ENCODE measurements at regions not wholly inside any gene's neighbourhood (a gene's known extent, or its start where the extent isn't known, plus 50 kb on each side); places are given as distances from the start of the nearest gene placed in this dataset.

GRCh38 chr7:53740971-53741370, 705.5 kb downstream of the POM121L12 start:
- BruUV-seq (replicated peaks): no TSS peak
- H3K9me1 ChIP-seq (ENCODE audit: insufficient read depth, low read length): no peaks in the 10 kb centered on the region
- no peak overlapping the region for H3K9ac ChIP-seq (ENCODE audit: low read depth, low read length)
- no peak overlapping the region for H2BK120ac ChIP-seq (ENCODE audit: low read depth, low read length)
- peaks cover 12% of the 10 kb centered on the region for H3K9me3 ChIP-seq (ENCODE audit: control insufficient read depth, insufficient read depth, low read length)
- H3K14ac ChIP-seq (replicated peaks; ENCODE audit: low read depth, low read length): no peak overlapping the region
- no peaks in the 10 kb centered on the region for H3K36me3 ChIP-seq (ENCODE audit: control insufficient read depth, insufficient read depth, low read length)
- no peaks in the 10 kb centered on the region for H4K20me1 ChIP-seq (ENCODE audit: insufficient read depth, low read length)
- POLR2A ChIA-PET (ENCODE audit: unreplicated experiment): no interaction called here
- TF ChIP-seq MAFK (IDR thresholded peaks at IDR 0.05; ENCODE audit: low read depth, low read length): no peak
- no peak for TF ChIP-seq NFE2L2 (IDR thresholded peaks at IDR 0.05; ENCODE audit: low read depth, low read length)
- no peak for TF ChIP-seq USF2 (IDR thresholded peaks at IDR 0.05; ENCODE audit: low read depth, low read length)
- no peak for TF ChIP-seq CTCF (conservative IDR thresholded peaks at IDR 0.05; ENCODE audit: low read depth, low read length)
- no peak for TF ChIP-seq BHLHE40 (IDR thresholded peaks at IDR 0.05; ENCODE audit: low read depth, low read length)
- TF ChIP-seq CHD1 (IDR thresholded peaks at IDR 0.05; ENCODE audit: low read depth, low read length): no peak
- no peak for TF ChIP-seq FOS (IDR thresholded peaks at IDR 0.05; ENCODE audit: low read depth, low read length)
- TF ChIP-seq RAD21 (IDR thresholded peaks at IDR 0.05; ENCODE audit: low read length): no peak
- no peak for TF ChIP-seq RCOR1 (IDR thresholded peaks at IDR 0.05; ENCODE audit: insufficient replicate concordance, low read length)
- TF ChIP-seq MAZ (IDR thresholded peaks at IDR 0.05; ENCODE audit: borderline replicate concordance, low read depth, low read length): no peak
- no peak for TF ChIP-seq SMC3 (IDR thresholded peaks at IDR 0.05; ENCODE audit: low read depth, low read length)
- no peak for TF ChIP-seq CEBPB (IDR thresholded peaks at IDR 0.05; ENCODE audit: low read depth, low read length)
- no peak for TF ChIP-seq RFX5 (IDR thresholded peaks at IDR 0.05; ENCODE audit: low read depth, low read length)
- TF ChIP-seq MXI1 (IDR thresholded peaks at IDR 0.05; ENCODE audit: borderline replicate concordance, low read depth, low read length): no peak
- no peak overlapping the region for H3K27ac ChIP-seq (ENCODE audit: insufficient read depth, low read length)
- DNase-seq: no peak
- no peaks in the 10 kb centered on the region for H3K4me1 ChIP-seq (ENCODE audit: control insufficient read depth, insufficient read depth, low read length)
- no peak overlapping the region for H3K23ac ChIP-seq (ENCODE audit: low read depth, low read length)
- H4K8ac ChIP-seq (ENCODE audit: low read depth in 2 of 2, low read length in 2 of 2): no peak overlapping the region
- H2AK9ac ChIP-seq (replicated peaks; ENCODE audit: low read depth, low read length, poor library complexity): no peak overlapping the region
- no peak overlapping the region for H3K56ac ChIP-seq (ENCODE audit: extremely low read depth, insufficient read depth, low read length)
- no peak overlapping the region for H3K4me2 ChIP-seq (ENCODE audit: low read depth, low read length)
- dilution Hi-C loops (cut with HindIII; ENCODE audit: low sequenced_read_pairs, unreplicated experiment): no loop called here
- intact Hi-C loops (cut with micrococcal nuclease): no loop called here
- WGBS, 2 experiments (ENCODE audit: extremely low coverage in 2 of 2, insufficient read length in 1 of 2): 60% methylated on average over 3 of the region's 6 CpGs; no CpG with 5 or more reads in 1 of the 2 experiments
- no peak overlapping the region for H2AK5ac ChIP-seq (ENCODE audit: low read depth, low read length)
- H2BK5ac ChIP-seq (ENCODE audit: low read depth, low read length, poor library complexity, severe bottlenecking): no peak overlapping the region
- ATAC-seq (ENCODE audit: low read depth): no peak
- H3K79me1 ChIP-seq (ENCODE audit: low read depth in 1 of 2, low read length in 2 of 2): no peaks in the 10 kb centered on the region
- H4K5ac ChIP-seq (ENCODE audit: low read depth, low read length): no peak overlapping the region
- no peak overlapping the region for H2BK15ac ChIP-seq (ENCODE audit: low read depth, low read length)
- in situ Hi-C loops (cut with MboI; ENCODE audit: low sequenced_read_pairs): no loop called here
- H3K18ac ChIP-seq (ENCODE audit: low read depth, low read length): no peak overlapping the region
- CTCF ChIA-PET: no interaction called here
- no peak overlapping the region for H3K4ac ChIP-seq (ENCODE audit: low read depth, low read length)
- H3K27me3 ChIP-seq (ENCODE audit: control insufficient read depth, insufficient read depth, low read length): no peaks in the 10 kb centered on the region
- no peak overlapping the region for H2BK20ac ChIP-seq (ENCODE audit: low read depth, low read length)
- H4K91ac ChIP-seq (ENCODE audit: insufficient read depth, low read depth, low read length): no peak overlapping the region
- H2AFZ ChIP-seq (replicated peaks; ENCODE audit: low read length, poor library complexity): no peak overlapping the region
- H3K4me3 ChIP-seq (ENCODE audit: insufficient read depth, low read depth, low read length): no peak overlapping the region
